SK-N-SH (cell line): ENCODE measurements at regions not wholly inside any gene's neighbourhood (a gene's known extent, or its start where the extent isn't known, plus 50 kb on each side); places are given as distances from the start of the nearest gene placed in this dataset.

Experiments
- CTCF ChIA-PET: fragments of 300-600, 350-600 bp; formaldehyde crosslinking; extraction: SDS; loops from one replicate; lab custom pipeline; 2021; lab: Yijun Ruan, JAX
- POLR2A ChIA-PET: fragments of 350-600 bp; sonication (Branson Sonifier 250); formaldehyde crosslinking; extraction: SDS; loops from one replicate; lab custom pipeline; 2020; ENCODE audit warnings: antibody characterized with exemption, inconsistent platforms; lab: Yijun Ruan, JAX
- DNase-seq: peaks from one replicate; pipeline ENCODE4 v3.0.0; 2012
- H2AFZ ChIP-seq: fragments of 200-600 bp; sonication (generic); 2 replicates; pipeline ENCODE4 v1.8.1; 2016; ENCODE audit warnings: antibody characterized with exemption, mild to moderate bottlenecking, low read depth
- H3F3A ChIP-seq: fragments of 200-600 bp; sonication (generic); replicated peaks from 2 replicates; pipeline ENCODE3; 2016; ENCODE audit warnings: antibody characterized with exemption, mild to moderate bottlenecking; ENCODE audit not compliant: insufficient read depth
- H3K27ac ChIP-seq, 2 experiments: fragments of 200-500 bp in 1 of 2; fragments of 200-600 bp in 1 of 2; sonication (Bioruptor generic) in 1 of 2; sonication (generic), shearing (Covaris generic) in 1 of 2; 2 replicates each; pipeline versions ENCODE4 v1.5.1 to v1.6.1; 2014 to 2016; ENCODE audit warnings: low read depth in 2 of 2, inconsistent platforms in 1 of 2, low read length in 1 of 2, mild to moderate bottlenecking in 1 of 2, mixed read lengths in 1 of 2
- H3K27me3 ChIP-seq: fragments of 200-600 bp; sonication (generic), shearing (Covaris generic); 2 replicates; pipeline ENCODE4 v1.6.1; 2016; ENCODE audit warnings: mixed run types; ENCODE audit not compliant: insufficient read depth
- H3K36me3 ChIP-seq, 2 experiments: fragments of 200-500 bp in 1 of 2; fragments of 200-600 bp in 1 of 2; sonication (Bioruptor generic) in 1 of 2; sonication (generic) in 1 of 2; replicated peaks in 1 of 2; 2 replicates each; pipeline versions ENCODE3 to v1.5.1; 2014 to 2016; ENCODE audit warnings: low read length in 1 of 2, mild to moderate bottlenecking in 1 of 2; ENCODE audit not compliant: insufficient read depth in 2 of 2, control insufficient read depth in 1 of 2
- H3K4me1 ChIP-seq, 2 experiments: fragments of 200-500 bp in 1 of 2; fragments of 200-600 bp in 1 of 2; sonication (Bioruptor generic) in 1 of 2; sonication (generic), shearing (Covaris generic) in 1 of 2; 2 replicates each; pipeline versions ENCODE4 v1.5.1 to v1.6.1; 2014 to 2016; ENCODE audit warnings: low read depth in 1 of 2, low read length in 1 of 2, mixed run types in 1 of 2; ENCODE audit not compliant: insufficient read depth in 2 of 2, control insufficient read depth in 1 of 2
- H3K4me2 ChIP-seq: fragments of 200-600 bp; sonication (generic), shearing (Covaris generic); 2 replicates; pipeline ENCODE4 v1.6.1; 2017; ENCODE audit warnings: mixed run types
- H3K4me3 ChIP-seq, 2 experiments: fragments of 200-500 bp in 1 of 2; fragments of 200-600 bp in 1 of 2; sonication (Bioruptor generic) in 1 of 2; sonication (generic), shearing (Covaris generic) in 1 of 2; 2 replicates each; pipeline versions ENCODE4 v1.5.1 to v1.8.1; 2014 to 2016; ENCODE audit warnings: low read depth in 2 of 2, inconsistent platforms in 1 of 2, low read length in 1 of 2, mild to moderate bottlenecking in 1 of 2, mixed read lengths in 1 of 2, moderate library complexity in 1 of 2
- H3K79me2 ChIP-seq: fragments of 200-600 bp; sonication (generic); 2 replicates; pipeline ENCODE4 v1.8.1; 2017; ENCODE audit warnings: mild to moderate bottlenecking; ENCODE audit not compliant: insufficient read depth
- H3K9ac ChIP-seq: fragments of 200-600 bp; sonication (generic); 2 replicates; pipeline ENCODE4 v1.6.1; 2017; ENCODE audit warnings: mixed run types
- H3K9me2 ChIP-seq: fragments of 200-600 bp; sonication (generic); 2 replicates; pipeline ENCODE4 v1.6.1; 2017; ENCODE audit warnings: mixed run types
- H3K9me3 ChIP-seq: fragments of 200-600 bp; sonication (generic); 2 replicates; pipeline ENCODE4 v1.6.1; 2017; ENCODE audit warnings: mixed run types, mild to moderate bottlenecking, moderate library complexity
- H4K20me1 ChIP-seq: fragments of 200-600 bp; sonication (generic); 2 replicates; pipeline ENCODE4 v1.6.1; 2017; ENCODE audit warnings: mild to moderate bottlenecking, mixed run types; ENCODE audit not compliant: insufficient read depth
- CHD2 ChIP-seq: fragments of 150-350 bp; IDR thresholded peaks from 2 replicates; pipeline ENCODE4 v1.6.1; 2018; ENCODE audit warnings: low read length; ENCODE audit not compliant: partially characterized antibody
- ELF1 ChIP-seq: IDR thresholded peaks from 2 replicates; pipeline ENCODE4 v1.4.0; 2012
- EP300 ChIP-seq, 2 experiments: IDR thresholded peaks; 2 replicates each; pipeline versions ENCODE4 v1.4.0 to v1.6.1; 2012; ENCODE audit warnings: borderline replicate concordance in 1 of 2, low read depth in 1 of 2, low read length in 1 of 2
- EZH2phosphoT487 ChIP-seq: fragments of 200-600 bp; sonication (generic); IDR thresholded peaks from 2 replicates; pipeline ENCODE4 v1.6.1; 2017; ENCODE audit warnings: low read depth, mixed run types, mild to moderate bottlenecking, antibody characterized with exemption, moderate library complexity, borderline replicate concordance
- FOXM1 ChIP-seq: IDR thresholded peaks from 2 replicates; pipeline ENCODE4 v1.4.0; 2012; ENCODE audit warnings: low read depth, mild to moderate bottlenecking
- GATA2 ChIP-seq: sonication (generic); formaldehyde crosslinking; IDR thresholded peaks from 2 replicates; pipeline ENCODE4 v1.5.0; 2020; ENCODE audit warnings: mild to moderate bottlenecking, missing genetic modification reagents
- JUND ChIP-seq: IDR thresholded peaks from 2 replicates; pipeline ENCODE4 v1.4.0; 2012
- NFIC ChIP-seq: IDR thresholded peaks from 2 replicates; pipeline ENCODE4 v1.4.0; 2012; ENCODE audit warnings: borderline replicate concordance
- NRF1 ChIP-seq: IDR thresholded peaks from 2 replicates; pipeline ENCODE4 v1.6.1; 2012; ENCODE audit warnings: low read depth, mild to moderate bottlenecking, low read length
- POLR2AphosphoS5 ChIP-seq: IDR thresholded peaks from 2 replicates; pipeline ENCODE4 v1.6.1; 2012; ENCODE audit warnings: low read depth, low read length
- RAD21 ChIP-seq: IDR thresholded peaks from 2 replicates; pipeline ENCODE4 v1.6.1; 2012; ENCODE audit warnings: mild to moderate bottlenecking, low read length
- RCOR1 ChIP-seq: fragments of 150-350 bp; IDR thresholded peaks from 2 replicates; pipeline ENCODE4 v1.6.1; 2017; ENCODE audit warnings: antibody characterized with exemption, low read length
- SIN3A ChIP-seq: IDR thresholded peaks from 2 replicates; pipeline ENCODE4 v1.6.1; 2012; ENCODE audit warnings: low read depth, mild to moderate bottlenecking, low read length, moderate library complexity, borderline replicate concordance
- WGBS: methylation state at CpG from one replicate; pipeline ENCODE4 v1.1.6; 2017; ENCODE audit warnings: low lambda C conversion rate; 5-methylcytosine and 5-hydroxymethylcytosine counted together
- TF ChIP-seq, protein P1 (sequence below): IDR thresholded peaks from 2 replicates; pipeline ENCODE4 v1.6.1; 2012; ENCODE audit warnings: mild to moderate bottlenecking, low read depth, low read length, moderate library complexity
- TF ChIP-seq, protein P2 (sequence below): fragments of 200-600 bp; sonication (generic); IDR thresholded peaks from 2 replicates; pipeline ENCODE4 v1.6.1; 2017; ENCODE audit warnings: antibody characterized with exemption, mild to moderate bottlenecking, moderate library complexity
- TF ChIP-seq, protein P3 (sequence below): IDR thresholded peaks from 2 replicates; pipeline ENCODE4 v1.4.0; 2012; ENCODE audit warnings: low read depth

DNA sequence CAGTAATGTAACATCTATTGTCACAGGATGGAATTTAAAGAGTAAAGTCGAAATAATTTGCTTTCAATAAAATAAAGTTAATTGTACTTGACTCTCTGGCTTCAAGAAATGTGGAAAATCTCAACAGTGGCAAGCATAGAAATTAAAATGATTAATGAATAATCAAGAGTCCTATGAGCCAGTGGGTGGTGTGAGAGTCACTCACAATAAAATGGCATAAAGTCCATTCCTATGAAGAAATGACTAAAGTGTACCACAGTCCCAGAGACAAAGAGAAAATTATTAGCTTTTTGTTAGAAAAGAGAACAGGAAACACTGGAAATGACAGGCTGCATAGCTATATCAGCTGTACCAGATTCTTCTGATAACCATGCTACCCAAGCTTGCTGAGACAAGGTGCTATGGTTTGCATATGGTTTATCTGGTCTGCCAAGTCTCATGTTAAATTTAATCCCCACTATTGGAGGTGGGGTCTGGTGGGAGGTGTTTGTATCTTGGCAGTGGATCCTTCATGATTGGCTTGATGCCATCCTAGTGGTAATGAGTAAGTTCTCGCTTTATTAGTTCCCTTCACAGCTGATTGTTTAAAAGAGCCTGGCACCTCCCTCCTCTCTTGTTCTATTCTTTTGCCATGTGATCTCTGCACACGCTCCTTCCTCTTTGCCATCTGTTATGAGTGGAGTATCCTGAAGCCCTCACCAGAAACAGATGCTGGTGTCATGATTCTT lies 647.7 kb upstream of the ITGA1 start:
- H3K27ac ChIP-seq, result no peak overlapping the region
- CTCF ChIA-PET, result interaction anchor here (0.9 kb wide), 1 partner anchor 14 kb away, joined by 3 read pairs; no protein-coding TSS in a partner anchor
- H3K4me1 ChIP-seq, result peaks cover 0 to 2% of the 10 kb centered on the region in 2 experiments; a peak in 3 of 4 replicates
- no peak for DNase-seq
- no peaks in the 10 kb centered on the region for H3K27me3 ChIP-seq
- H3F3A ChIP-seq, result no peaks in the 10 kb centered on the region
- no peaks in the 10 kb centered on the region for H3K9me2 ChIP-seq
- H3K36me3 ChIP-seq, result no peaks in the 10 kb centered on the region
- no peaks in the 10 kb centered on the region for H4K20me1 ChIP-seq
- 57% methylated on average over 3 of the region's 3 CpGs for WGBS
- POLR2A ChIA-PET, result no interaction called here
- no peaks in the 10 kb centered on the region for H3K9me3 ChIP-seq
- H3K4me3 ChIP-seq, result no peak overlapping the region
- H3K9ac ChIP-seq, result no peak overlapping the region
- H3K4me2 ChIP-seq, result no peak overlapping the region
- H3K79me2 ChIP-seq, result no peaks in the 10 kb centered on the region
- TF ChIP-seq GATA2 (no peak), FOXM1 (no peak), NFIC (no peak)
- TF ChIP-seq, all 33 proteins: peak for 0
- H2AFZ ChIP-seq, result no peak overlapping the region

DNA sequence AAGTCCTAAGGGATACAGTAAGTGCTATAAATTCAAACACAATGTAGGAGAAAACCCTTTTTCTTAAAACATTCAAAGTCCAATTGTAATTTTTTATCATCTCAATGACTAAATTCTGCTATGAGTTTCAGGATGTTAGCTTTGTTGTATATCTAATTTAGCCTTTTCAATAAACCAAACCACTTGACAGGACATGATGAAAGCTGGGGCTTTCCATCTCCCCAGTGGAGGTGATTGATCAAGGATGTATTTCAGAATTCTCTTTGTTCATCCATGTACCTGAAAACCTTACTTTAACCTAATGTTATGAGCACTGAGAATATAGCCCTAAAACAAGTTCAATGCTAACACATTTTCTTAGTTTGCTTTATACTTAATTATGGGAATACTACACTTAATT lies 639.0 kb upstream of the ITGA1 start:
- no peak for DNase-seq
- CTCF ChIA-PET, result interaction anchor here (0.5 kb wide), 1 partner anchor 189 kb away, joined by 3 read pairs; no protein-coding TSS in a partner anchor

DNA sequence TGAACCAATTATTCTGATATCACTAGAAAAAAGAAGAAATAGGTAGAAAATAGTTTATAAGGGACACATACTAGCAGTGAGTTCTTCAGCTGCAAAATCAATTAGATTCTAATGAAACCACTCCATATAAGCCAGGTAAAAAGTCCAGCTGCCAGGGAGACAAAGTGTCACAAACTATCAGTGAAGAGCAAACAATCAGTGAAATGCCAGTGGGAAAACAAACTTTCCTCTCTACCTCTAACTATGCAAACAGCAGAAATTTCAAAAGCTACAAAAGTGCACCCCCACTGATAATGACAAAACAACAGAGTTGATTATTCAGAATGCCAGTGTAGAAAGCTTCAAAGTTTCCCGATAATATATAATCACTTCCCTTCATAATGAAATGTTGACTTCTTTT lies 637.2 kb upstream of the ITGA1 start:
- POLR2A ChIA-PET, result no interaction called here
- DNase-seq, result no peak
- Histone ChIP-seq H3K79me2 (no peaks in the 10 kb centered on the region), H3K27me3 (no peaks in the 10 kb centered on the region), H3K4me3 (no peak overlapping the region), H3K4me1 (no peaks in the 10 kb centered on the region), H3K9ac (no peak overlapping the region), H3K36me3 (no peaks in the 10 kb centered on the region), H3K9me3 (no peaks in the 10 kb centered on the region), H3F3A (no peaks in the 10 kb centered on the region), H2AFZ (no peak overlapping the region), H3K27ac (no peak overlapping the region), H3K9me2 (0 out of 2 replicates have a peak, but pooled peaks cover 2% of the 10 kb centered on the region), H3K4me2 (no peak overlapping the region), H4K20me1 (no peaks in the 10 kb centered on the region)
- WGBS, result 79% methylated on average over 1 of the region's 1 CpG
- CTCF ChIA-PET, result no interaction called here
- TF ChIP-seq RCOR1 (no peak), GATA2 (no peak), EZH2phosphoT487 (no peak), SIN3A (no peak), CHD2 (no peak), RAD21 (no peak), NRF1 (no peak), JUND (no peak), EP300 (IDR thresholded peaks at IDR 0.05; ENCODE audit: borderline replicate concordance in 1 of 2, low read depth in 1 of 2, low read length in 1 of 2) (no peak), ELF1 (no peak)
- TF ChIP-seq, protein P1, sequence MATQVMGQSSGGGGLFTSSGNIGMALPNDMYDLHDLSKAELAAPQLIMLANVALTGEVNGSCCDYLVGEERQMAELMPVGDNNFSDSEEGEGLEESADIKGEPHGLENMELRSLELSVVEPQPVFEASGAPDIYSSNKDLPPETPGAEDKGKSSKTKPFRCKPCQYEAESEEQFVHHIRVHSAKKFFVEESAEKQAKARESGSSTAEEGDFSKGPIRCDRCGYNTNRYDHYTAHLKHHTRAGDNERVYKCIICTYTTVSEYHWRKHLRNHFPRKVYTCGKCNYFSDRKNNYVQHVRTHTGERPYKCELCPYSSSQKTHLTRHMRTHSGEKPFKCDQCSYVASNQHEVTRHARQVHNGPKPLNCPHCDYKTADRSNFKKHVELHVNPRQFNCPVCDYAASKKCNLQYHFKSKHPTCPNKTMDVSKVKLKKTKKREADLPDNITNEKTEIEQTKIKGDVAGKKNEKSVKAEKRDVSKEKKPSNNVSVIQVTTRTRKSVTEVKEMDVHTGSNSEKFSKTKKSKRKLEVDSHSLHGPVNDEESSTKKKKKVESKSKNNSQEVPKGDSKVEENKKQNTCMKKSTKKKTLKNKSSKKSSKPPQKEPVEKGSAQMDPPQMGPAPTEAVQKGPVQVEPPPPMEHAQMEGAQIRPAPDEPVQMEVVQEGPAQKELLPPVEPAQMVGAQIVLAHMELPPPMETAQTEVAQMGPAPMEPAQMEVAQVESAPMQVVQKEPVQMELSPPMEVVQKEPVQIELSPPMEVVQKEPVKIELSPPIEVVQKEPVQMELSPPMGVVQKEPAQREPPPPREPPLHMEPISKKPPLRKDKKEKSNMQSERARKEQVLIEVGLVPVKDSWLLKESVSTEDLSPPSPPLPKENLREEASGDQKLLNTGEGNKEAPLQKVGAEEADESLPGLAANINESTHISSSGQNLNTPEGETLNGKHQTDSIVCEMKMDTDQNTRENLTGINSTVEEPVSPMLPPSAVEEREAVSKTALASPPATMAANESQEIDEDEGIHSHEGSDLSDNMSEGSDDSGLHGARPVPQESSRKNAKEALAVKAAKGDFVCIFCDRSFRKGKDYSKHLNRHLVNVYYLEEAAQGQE, result no peak
- TF ChIP-seq, protein P2, sequence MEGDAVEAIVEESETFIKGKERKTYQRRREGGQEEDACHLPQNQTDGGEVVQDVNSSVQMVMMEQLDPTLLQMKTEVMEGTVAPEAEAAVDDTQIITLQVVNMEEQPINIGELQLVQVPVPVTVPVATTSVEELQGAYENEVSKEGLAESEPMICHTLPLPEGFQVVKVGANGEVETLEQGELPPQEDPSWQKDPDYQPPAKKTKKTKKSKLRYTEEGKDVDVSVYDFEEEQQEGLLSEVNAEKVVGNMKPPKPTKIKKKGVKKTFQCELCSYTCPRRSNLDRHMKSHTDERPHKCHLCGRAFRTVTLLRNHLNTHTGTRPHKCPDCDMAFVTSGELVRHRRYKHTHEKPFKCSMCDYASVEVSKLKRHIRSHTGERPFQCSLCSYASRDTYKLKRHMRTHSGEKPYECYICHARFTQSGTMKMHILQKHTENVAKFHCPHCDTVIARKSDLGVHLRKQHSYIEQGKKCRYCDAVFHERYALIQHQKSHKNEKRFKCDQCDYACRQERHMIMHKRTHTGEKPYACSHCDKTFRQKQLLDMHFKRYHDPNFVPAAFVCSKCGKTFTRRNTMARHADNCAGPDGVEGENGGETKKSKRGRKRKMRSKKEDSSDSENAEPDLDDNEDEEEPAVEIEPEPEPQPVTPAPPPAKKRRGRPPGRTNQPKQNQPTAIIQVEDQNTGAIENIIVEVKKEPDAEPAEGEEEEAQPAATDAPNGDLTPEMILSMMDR, result no peak
- TF ChIP-seq, protein P3, sequence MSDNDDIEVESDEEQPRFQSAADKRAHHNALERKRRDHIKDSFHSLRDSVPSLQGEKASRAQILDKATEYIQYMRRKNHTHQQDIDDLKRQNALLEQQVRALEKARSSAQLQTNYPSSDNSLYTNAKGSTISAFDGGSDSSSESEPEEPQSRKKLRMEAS, result no peak

More for the DNA sequence above, 639.0 kb upstream of the ITGA1 start:
- H3K4me2 ChIP-seq, result no peak overlapping the region
- 0 out of 2 replicates have a peak, but pooled peaks cover 2% of the 10 kb centered on the region for H3K9me2 ChIP-seq
- POLR2A ChIA-PET, result no interaction called here
- H3K9me3 ChIP-seq, result no peaks in the 10 kb centered on the region
- H3F3A ChIP-seq, result no peaks in the 10 kb centered on the region
- H3K4me1 ChIP-seq, result no peaks in the 10 kb centered on the region
- no peaks in the 10 kb centered on the region for H3K27me3 ChIP-seq
- no peaks in the 10 kb centered on the region for H3K36me3 ChIP-seq
- no peak overlapping the region for H3K27ac ChIP-seq
- no peak for TF ChIP-seq POLR2AphosphoS5
- H2AFZ ChIP-seq, result no peak overlapping the region
- no peaks in the 10 kb centered on the region for H4K20me1 ChIP-seq
- no peaks in the 10 kb centered on the region for H3K79me2 ChIP-seq
- H3K4me3 ChIP-seq, result no peak overlapping the region
- H3K9ac ChIP-seq, result no peak overlapping the region
